ENCODE measurements at regions not wholly inside any gene's neighbourhood (a gene's known extent, or its start where the extent isn't known, plus 50 kb on each side); places are given as distances from the start of the nearest gene placed in this dataset.

DNA sequence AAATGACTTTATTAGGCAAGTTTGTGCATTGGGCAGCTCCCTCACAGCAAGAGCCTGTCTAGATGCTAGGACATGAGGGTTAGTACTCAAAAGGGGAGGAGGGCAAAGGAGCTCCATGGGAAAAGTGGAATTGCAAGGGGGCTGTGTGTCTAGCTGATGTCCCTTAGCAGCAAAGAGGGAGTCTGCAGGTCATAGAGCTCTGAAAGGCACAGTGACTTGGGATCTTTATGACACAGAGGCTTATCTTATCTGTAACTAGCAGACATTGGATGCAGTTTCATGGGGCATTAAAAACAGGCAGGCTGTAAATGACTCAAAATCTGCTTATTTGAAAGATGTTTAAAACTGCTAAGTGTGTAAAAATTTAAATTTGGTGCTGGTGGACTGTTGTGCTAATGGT is 556.2 kb upstream of the FZD8 start:
- no peak for FAIRE-seq
- TF ChIP-seq POLR2AphosphoS5 (IDR thresholded peaks at IDR 0.05; ENCODE audit: low read depth, low read length) (no peak), TAF1 (IDR thresholded peaks at IDR 0.05; ENCODE audit: low read depth, low read length) (no peak), POU2F2 (IDR thresholded peaks at IDR 0.05; ENCODE audit: low read depth, low read length) (no peak), POLR2A (IDR thresholded peaks at IDR 0.05; ENCODE audit: low read depth, low read length) (no peak), PAX5 (IDR thresholded peaks at IDR 0.05; ENCODE audit: insufficient read depth, low read length, severe bottlenecking) (no peak), SPI1 (IDR thresholded peaks at IDR 0.05; ENCODE audit: low read depth, low read length) (no peak)

DNA sequence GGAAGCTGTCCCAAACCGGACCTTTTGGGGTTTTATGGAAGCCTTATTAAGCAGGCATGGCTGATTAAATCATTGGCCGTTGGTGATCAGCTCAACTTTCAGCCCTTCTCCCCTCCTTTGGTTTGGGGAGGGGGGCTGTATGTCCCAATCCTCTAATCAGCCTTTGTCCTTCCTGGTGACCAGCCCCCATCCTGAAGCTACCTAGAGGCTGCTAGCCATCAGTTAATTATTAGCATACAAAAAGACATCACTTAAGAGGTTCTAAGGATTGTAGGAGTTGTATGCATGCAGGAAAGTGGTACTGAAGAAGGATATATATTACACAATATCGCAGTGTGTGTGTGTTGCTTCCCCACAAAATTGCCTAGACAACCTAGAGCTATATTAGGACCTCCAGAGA is 553.3 kb upstream of the FZD8 start:
- TF ChIP-seq POLR2AphosphoS5 (IDR thresholded peaks at IDR 0.05; ENCODE audit: low read depth, low read length) (no peak), SPI1 (IDR thresholded peaks at IDR 0.05; ENCODE audit: low read depth, low read length) (no peak), PAX5 (IDR thresholded peaks at IDR 0.05; ENCODE audit: insufficient read depth, low read length, severe bottlenecking) (no peak), TAF1 (IDR thresholded peaks at IDR 0.05; ENCODE audit: low read depth, low read length) (no peak), POU2F2 (IDR thresholded peaks at IDR 0.05; ENCODE audit: low read depth, low read length) (no peak)
- FAIRE-seq (no peak), DNase-seq (ENCODE audit: insufficient read length, low spot score) (no peak)

More for the DNA sequence above, 556.2 kb upstream of the FZD8 start:
- DNase-seq (ENCODE audit: insufficient read length, low spot score): no peak

DNA sequence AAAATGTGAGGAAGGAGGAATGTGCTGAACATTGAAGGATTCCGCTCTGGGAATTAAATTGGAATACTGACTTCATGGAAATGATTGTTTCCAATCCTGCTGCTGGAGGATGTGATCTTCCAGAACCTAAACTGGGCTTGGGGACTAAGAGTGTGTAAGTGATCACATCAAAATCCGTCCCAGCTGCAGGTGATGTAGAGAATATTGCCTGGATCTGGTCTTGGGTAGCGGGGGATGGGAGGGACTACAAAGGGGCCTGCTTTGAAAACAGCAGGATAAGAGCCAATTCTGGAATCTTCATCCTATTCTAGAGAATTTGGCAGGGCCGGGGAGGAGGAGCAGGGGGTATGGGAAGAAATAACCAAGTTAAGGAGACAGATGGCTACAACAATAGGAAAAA is 552.2 kb upstream of the FZD8 start:
- no peak for TF ChIP-seq SPI1 (IDR thresholded peaks at IDR 0.05; ENCODE audit: low read depth, low read length)
- TF ChIP-seq POLR2AphosphoS5 (IDR thresholded peaks at IDR 0.05; ENCODE audit: low read depth, low read length): no peak
- no peak for TF ChIP-seq PAX5 (IDR thresholded peaks at IDR 0.05; ENCODE audit: insufficient read depth, low read length, severe bottlenecking)
- TF ChIP-seq POU2F2 (IDR thresholded peaks at IDR 0.05; ENCODE audit: low read depth, low read length): no peak
- TF ChIP-seq POLR2A (IDR thresholded peaks at IDR 0.05; ENCODE audit: low read depth, low read length): no peak
- no peak for TF ChIP-seq TAF1 (IDR thresholded peaks at IDR 0.05; ENCODE audit: low read depth, low read length)
- DNase-seq (ENCODE audit: insufficient read length, low spot score) (no peak), FAIRE-seq (no peak)

DNA sequence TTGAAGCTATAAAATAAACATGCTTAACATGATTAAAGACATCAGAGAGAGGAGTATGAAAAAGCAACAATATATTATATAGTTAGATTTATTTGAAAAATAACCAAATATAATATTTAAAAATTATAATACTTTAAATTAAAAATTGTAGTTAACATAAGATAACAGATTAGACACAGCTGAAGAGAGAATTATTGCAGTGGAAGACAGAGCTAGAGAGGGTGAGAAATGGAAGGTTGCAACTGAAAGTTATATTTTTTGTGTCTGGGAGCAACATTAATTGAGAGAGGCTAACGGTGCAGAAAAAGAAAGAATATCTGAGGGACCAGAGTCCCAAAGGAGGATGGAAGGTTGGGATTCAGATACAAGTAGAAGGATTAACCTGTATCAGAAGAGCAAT is 548.9 kb upstream of the FZD8 start:
- TF ChIP-seq POLR2AphosphoS5 (IDR thresholded peaks at IDR 0.05; ENCODE audit: low read depth, low read length): no peak
- TF ChIP-seq PAX5 (IDR thresholded peaks at IDR 0.05; ENCODE audit: insufficient read depth, low read length, severe bottlenecking): no peak
- no peak for TF ChIP-seq POU2F2 (IDR thresholded peaks at IDR 0.05; ENCODE audit: low read depth, low read length)
- TF ChIP-seq SPI1 (IDR thresholded peaks at IDR 0.05; ENCODE audit: low read depth, low read length): no peak
- TF ChIP-seq TAF1 (IDR thresholded peaks at IDR 0.05; ENCODE audit: low read depth, low read length): no peak
- no peak for TF ChIP-seq POLR2A (IDR thresholded peaks at IDR 0.05; ENCODE audit: low read depth, low read length)
- no peak for DNase-seq (ENCODE audit: insufficient read length, low spot score)
- no peak for FAIRE-seq

DNA sequence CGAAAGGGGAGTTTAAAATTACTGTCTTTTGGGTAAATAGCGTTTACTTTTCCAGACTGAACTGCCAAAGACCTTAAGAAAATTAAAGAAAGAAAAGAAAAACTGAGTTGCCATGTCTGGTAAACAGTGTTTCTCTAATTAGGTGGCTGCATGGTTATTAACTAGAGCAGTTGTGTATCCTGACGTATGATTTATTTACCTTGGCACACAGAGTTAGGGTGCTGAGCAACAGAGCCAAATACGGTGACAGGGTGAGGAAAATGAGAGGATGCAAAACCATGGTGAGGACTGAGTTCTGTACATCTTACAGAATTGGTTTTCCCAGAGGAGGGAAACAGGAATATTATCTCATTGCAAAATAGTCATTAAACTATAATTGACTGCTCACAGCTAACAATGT is 546.4 kb upstream of the FZD8 start:
- no peak for TF ChIP-seq TAF1 (IDR thresholded peaks at IDR 0.05; ENCODE audit: low read depth, low read length)
- TF ChIP-seq PAX5 (IDR thresholded peaks at IDR 0.05; ENCODE audit: insufficient read depth, low read length, severe bottlenecking): no peak
- no peak for TF ChIP-seq SPI1 (IDR thresholded peaks at IDR 0.05; ENCODE audit: low read depth, low read length)
- TF ChIP-seq POLR2AphosphoS5 (IDR thresholded peaks at IDR 0.05; ENCODE audit: low read depth, low read length): no peak
- TF ChIP-seq POU2F2 (IDR thresholded peaks at IDR 0.05; ENCODE audit: low read depth, low read length): no peak
- TF ChIP-seq POLR2A (IDR thresholded peaks at IDR 0.05; ENCODE audit: low read depth, low read length): no peak
- FAIRE-seq (no peak), DNase-seq (ENCODE audit: insufficient read length, low spot score) (no peak)

DNA sequence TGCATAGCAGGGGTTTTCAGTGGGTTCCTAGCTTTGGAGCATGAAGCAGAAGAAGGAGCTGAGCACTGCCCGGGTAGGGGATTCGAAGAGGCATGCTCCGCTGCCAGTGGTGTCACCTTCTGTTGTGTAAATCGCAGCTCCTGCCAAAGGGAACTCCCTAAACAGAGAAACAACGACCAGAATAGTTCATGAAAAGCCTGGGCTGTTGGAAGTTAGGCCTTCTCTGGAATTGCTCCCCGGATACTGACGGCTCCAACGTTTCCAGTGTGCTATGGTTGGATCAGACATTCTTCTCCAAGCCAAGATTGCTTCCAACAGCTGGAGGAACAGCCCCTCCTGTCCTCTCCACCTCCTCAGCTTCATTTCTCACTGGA is 546.0 kb upstream of the FZD8 start:
- FAIRE-seq (no peak), DNase-seq (ENCODE audit: insufficient read length, low spot score) (no peak)
- no peak for TF ChIP-seq POU2F2 (IDR thresholded peaks at IDR 0.05; ENCODE audit: low read depth, low read length)
- no peak for TF ChIP-seq SPI1 (IDR thresholded peaks at IDR 0.05; ENCODE audit: low read depth, low read length)
- no peak for TF ChIP-seq POLR2AphosphoS5 (IDR thresholded peaks at IDR 0.05; ENCODE audit: low read depth, low read length)
- TF ChIP-seq POLR2A (IDR thresholded peaks at IDR 0.05; ENCODE audit: low read depth, low read length): no peak
- TF ChIP-seq TAF1 (IDR thresholded peaks at IDR 0.05; ENCODE audit: low read depth, low read length): no peak
- no peak for TF ChIP-seq PAX5 (IDR thresholded peaks at IDR 0.05; ENCODE audit: insufficient read depth, low read length, severe bottlenecking)

DNA sequence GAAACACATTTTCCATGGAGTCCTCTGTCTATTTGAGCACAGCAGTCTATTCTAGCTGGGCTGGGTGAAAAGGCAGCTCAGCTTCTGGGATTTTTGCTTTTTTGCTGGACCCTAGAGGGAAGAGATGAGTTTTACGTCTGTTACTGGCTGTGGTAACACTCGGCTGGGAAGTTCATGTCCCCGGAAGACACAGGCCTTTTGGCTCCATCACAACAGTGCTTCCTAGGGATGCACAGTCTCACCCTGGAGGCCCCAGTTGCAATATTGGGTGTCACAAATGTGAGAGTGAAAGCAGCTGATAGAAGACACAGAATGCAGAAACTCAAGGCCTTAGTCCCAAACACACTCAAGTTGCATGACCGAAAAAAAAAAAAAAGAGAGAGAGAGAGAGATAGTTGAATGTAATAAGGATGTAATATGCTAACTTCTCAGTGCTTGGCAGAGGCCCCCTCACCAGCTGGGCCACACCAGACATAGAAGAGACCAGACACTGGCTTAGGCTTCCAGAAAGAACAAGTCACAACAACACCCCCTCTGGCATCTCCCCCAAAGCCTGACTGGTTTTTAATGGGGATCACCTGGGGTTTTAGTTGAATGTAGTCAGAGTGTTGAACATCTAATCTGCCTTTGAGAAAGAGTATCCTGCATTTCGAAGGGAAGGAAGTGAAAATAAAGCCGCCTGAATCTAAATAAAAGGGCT is 545.4 kb upstream of the FZD8 start:
- TF ChIP-seq SPI1 (IDR thresholded peaks at IDR 0.05; ENCODE audit: low read depth, low read length): no peak
- TF ChIP-seq POLR2AphosphoS5 (IDR thresholded peaks at IDR 0.05; ENCODE audit: low read depth, low read length): no peak
- TF ChIP-seq POU2F2 (IDR thresholded peaks at IDR 0.05; ENCODE audit: low read depth, low read length): no peak
- no peak for TF ChIP-seq PAX5 (IDR thresholded peaks at IDR 0.05; ENCODE audit: insufficient read depth, low read length, severe bottlenecking)
- TF ChIP-seq TAF1 (IDR thresholded peaks at IDR 0.05; ENCODE audit: low read depth, low read length): no peak
- TF ChIP-seq POLR2A (IDR thresholded peaks at IDR 0.05; ENCODE audit: low read depth, low read length): no peak
- FAIRE-seq (no peak), DNase-seq (ENCODE audit: insufficient read length, low spot score) (no peak)

DNA sequence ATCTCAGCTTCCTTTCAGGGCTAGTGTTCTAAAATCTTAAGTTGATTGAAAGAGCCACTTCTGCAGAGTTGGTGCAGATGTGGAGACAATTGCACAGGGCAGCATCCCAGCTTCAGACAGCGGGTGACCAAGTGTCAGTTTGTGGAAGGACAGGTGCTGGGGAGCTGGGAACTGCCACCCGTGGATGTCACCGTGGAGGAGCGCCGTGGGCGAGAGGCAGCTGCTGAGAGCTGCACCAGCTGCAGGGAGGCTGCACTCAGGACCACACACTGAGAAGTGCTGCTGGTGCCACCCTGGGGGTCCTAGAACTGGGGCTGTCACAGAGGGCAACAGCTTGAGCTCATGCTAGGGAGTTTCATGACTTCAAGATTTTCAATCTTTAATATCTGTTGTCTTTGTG is 543.0 kb upstream of the FZD8 start:
- TF ChIP-seq PAX5 (IDR thresholded peaks at IDR 0.05; ENCODE audit: insufficient read depth, low read length, severe bottlenecking) (no peak), TAF1 (IDR thresholded peaks at IDR 0.05; ENCODE audit: low read depth, low read length) (no peak), POLR2A (IDR thresholded peaks at IDR 0.05; ENCODE audit: low read depth, low read length) (no peak), POLR2AphosphoS5 (IDR thresholded peaks at IDR 0.05; ENCODE audit: low read depth, low read length) (no peak), SPI1 (IDR thresholded peaks at IDR 0.05; ENCODE audit: low read depth, low read length) (no peak), POU2F2 (IDR thresholded peaks at IDR 0.05; ENCODE audit: low read depth, low read length) (no peak)
- DNase-seq (ENCODE audit: insufficient read length, low spot score): no peak
- FAIRE-seq: no peak

DNA sequence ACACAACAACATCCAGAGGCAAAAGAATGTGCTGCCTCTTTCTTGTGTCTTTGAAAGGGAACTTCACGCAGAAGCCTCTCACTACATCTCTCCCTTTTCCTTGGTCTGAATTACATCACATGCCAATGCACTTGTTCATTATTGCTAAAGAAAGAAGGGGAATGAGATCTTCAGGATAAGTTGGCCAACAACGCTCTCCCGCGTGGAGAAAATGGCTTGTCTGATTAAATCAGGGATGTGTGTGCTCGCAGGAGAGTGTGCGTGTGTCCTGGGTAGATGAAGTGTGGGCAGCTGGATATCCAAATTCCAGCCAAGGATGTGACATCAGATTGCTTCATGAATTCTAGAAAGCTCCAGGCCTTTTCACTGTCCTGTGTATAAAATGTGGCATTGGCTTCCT is 541.6 kb upstream of the FZD8 start:
- DNase-seq (ENCODE audit: insufficient read length, low spot score) (no peak), FAIRE-seq (no peak)
- TF ChIP-seq POLR2A (IDR thresholded peaks at IDR 0.05; ENCODE audit: low read depth, low read length) (no peak), SPI1 (IDR thresholded peaks at IDR 0.05; ENCODE audit: low read depth, low read length) (no peak), TAF1 (IDR thresholded peaks at IDR 0.05; ENCODE audit: low read depth, low read length) (no peak), POLR2AphosphoS5 (IDR thresholded peaks at IDR 0.05; ENCODE audit: low read depth, low read length) (no peak), PAX5 (IDR thresholded peaks at IDR 0.05; ENCODE audit: insufficient read depth, low read length, severe bottlenecking) (no peak), POU2F2 (IDR thresholded peaks at IDR 0.05; ENCODE audit: low read depth, low read length) (no peak)

Measured in GM12891 (cell line).